CD1c-positive myeloid dendritic cell (primary cell): ENCODE measurements at regions not wholly inside any gene's neighbourhood (a gene's known extent, or its start where the extent isn't known, plus 50 kb on each side); places are given as distances from the start of the nearest gene placed in this dataset.
"Not testable (repeated sequence)": the region's sequence is repeated elsewhere in the genome, so short reads cannot be mapped to it uniquely, and the experiment has no call there.

ENCODE experiments used
- DNase-seq: peaks from one replicate; pipeline ENCODE4 v3.0.0-alpha.2; 2016; ENCODE audit errors: extremely low spot score

DNA sequence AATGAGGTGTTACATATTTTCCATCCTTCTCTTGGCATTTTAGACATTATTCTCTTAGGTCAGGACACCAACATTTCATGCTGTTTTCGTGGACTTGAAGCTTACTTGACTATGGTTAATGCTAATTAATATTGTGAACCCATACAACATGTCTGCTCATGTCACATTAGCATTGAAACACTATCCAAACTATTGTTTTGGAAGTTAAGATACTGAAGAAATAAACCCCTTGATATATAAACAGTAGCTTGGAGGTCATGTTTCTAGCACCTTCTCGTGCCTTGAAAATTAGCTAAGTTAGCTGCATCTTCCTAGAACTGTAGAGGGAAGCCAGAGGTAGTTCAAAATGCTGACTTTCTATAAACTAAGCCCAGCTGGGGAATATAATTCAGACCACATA, 288.8 kb downstream of the LTN1 start:
- DNase-seq, result no peak

DNA sequence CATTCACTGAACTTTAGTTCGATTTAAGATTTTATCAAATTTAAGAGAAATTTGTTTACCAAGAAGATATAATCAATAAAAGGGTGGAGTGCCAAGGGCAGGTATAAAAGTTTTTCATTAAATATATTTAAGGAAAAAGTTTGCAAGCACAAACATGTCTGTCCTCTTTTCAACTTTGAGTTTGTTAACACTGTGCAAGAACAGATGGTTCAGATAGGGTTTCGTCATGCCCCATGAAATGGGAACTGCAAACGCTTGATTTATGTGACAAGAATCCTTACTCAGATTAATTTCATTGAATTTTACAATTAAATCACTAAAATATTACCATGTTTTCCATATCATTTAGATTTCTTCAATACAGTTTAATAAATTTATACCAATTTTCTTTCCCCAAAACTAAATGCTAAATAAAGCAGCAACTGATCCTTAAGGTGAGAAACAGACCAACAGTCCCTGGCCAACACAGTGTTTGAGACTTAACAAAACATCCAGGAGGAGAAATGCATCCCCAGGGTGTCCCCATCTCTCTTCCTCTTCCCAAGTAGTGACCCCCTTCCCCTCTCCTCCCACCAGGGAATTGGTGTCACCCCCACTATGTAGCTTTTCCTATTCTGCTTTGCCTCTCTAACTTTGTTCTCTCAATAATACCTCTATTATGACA, 292.9 kb downstream of the LTN1 start:
- DNase-seq, result no peak

DNA sequence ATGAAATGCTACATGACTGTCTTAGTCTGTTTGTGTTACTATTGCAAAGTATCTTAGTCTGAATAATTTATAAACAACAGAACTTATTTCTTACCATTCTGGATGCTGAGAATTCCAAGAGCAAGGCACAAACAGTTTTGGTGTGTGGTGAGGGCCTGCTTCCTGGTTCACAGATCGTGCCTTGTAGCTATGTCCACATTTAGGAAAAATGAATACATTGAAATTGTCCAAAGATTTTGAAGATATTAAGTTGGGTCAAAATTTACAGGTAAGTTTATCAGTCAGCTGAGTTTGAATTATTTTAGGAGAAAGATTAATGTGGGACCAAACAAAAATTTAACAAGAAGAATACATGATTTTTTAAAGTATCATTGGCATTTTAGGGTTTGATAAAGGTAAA, 293.5 kb downstream of the LTN1 start:
- DNase-seq, result no peak

DNA sequence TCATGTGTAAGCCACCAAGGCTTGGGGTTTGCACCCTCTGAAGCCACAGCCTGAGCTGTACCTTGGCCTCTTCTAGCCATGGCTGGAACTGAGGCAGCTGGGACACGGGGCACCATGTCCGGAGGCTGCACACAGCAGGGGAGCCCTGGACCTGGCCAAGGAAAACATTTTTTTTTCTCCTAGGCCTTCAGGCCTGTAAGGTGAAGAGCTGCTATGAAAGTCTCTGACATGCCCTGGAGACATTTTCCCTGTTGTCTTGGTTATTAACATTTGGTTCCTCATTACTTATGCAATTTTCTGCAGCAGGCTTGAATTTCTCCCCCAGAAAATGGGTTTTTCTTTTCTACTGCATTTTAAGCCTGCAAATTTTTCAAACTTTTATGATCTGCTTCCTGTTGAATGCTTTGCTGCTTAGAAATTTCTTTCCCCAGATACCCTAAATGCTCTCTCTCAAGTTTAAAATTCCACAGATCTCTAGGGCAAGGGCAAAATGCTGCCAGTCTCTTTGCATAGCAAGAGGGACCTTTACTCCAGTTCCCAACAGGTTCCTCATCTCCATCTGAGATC, 295.8 kb downstream of the LTN1 start:
- no peak for DNase-seq

DNA sequence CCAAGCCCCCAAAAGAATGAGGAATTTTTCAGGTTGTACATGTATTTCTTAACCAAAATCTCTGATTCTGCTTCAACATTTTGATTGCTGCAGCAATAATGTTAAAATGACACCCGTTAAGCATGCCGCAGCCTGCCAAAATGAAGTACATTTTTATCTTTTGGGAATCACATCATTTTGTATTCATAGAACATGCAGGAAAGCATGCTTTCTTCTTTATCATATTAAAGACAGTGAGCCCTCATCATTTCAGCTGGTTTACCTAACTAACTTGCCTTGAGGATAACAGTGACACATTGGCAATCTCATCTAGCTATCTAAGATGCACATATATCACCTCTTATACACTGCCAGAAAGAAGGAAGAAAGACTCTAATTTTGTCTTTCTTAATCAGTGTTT, 299.2 kb downstream of the LTN1 start:
- no peak for DNase-seq

DNA sequence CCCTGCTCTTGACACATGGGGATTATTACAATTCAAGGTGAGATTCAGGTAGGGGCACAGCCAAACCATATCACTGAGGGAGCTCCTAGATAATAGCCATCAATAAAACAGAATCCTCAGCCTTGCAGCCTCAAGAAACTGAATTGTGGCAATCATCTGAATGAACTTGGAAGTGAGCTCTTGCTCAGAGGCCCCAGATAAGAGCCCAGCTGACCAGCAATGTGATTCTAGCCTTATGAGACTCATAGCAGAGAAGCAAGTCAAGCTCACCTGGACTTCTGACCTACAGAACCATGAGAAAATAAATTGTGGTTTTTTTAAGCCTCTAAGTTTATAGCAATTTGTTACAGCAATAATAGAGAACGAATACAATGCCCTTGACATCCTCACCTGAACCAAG, 302.5 kb downstream of the LTN1 start:
- DNase-seq, result no peak

DNA sequence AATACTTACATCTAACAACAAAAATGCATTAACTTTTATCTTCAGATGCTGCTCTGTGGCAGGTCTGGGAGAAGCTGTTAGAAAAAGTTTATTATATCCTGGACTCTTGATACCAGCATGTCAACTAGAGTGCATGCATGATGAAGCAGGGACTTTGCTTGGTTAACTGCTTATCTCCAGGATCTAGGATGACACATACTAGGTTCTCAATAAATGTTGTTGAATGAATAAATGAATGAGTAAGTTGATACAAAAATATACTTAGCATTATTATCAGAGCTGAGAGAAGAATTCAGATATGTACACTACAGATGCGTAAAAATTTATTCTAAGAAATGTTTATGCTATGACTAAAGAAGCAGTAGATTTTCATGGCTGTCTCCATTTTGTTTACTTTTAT, 304.3 kb downstream of the LTN1 start:
- DNase-seq, result no peak

DNA sequence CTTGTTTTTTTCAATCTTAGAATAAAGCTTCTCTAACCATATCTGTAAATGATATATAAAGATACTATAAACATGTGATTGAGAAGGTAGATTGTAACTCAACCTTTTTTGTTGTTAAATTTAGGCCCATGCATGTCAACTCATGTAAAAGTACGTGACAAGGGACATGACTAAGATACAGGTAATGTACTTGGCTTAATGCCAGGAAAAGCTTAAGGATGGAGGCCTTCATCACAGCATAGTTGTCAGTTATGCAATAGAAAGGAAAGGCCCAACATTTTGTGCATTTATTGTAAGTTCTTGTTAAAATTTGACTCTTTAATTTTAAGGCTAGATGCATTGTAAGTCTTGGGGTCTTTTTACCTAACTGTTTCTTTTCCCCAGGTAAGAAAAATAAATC, 305.1 kb downstream of the LTN1 start:
- no peak for DNase-seq

DNA sequence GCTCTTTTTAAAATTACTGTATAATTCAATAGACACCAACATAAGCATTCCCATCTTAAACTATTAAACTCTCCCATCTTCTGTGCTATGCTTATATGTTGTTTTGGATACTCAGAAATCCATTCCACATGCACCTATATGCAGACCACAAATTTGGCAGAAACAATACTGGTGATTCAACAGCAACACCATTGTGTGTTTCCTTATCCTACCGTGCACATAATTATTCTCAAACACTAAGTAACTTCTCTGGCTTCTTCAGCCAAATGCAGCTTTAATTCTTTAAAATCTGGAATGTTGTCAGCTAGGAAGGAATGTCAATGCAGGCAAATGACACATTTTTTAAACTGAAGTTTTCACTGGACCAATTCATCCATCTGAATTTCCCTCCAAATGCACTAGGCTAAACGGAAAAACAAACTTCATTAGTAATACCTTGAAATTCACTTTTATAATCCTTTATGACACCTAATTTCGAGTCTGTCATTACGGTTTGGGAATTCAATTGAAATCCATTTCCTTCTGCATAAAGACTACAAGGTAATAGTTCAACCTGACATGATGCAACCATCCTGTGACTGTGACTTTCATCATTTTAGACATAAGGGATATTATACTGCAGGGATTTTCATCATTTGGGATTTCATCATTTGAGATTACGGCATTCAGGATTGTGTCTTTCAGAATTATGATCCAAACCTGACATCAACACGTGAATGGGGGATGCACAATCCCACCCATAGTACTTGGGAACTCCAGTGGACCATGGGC, 308.5 kb downstream of the LTN1 start:
- no peak for DNase-seq

DNA sequence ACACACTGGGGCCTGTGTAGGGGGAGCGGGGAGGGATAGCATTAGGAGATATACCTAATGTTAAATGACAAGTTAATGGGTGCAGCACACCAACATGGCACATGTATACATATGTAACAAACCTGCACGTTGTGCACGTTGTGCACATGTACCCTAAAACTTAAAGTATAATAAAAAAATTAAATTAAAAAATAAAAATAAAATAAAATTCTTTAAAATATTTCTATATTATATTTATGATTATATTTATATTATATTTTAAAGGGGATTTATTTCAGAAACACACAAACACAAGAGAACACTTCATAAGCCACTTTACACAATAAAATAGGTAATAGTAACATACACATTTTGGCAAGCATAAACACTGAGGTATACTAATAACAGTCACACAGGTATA, 309.8 kb downstream of the LTN1 start:
- not testable (repeated sequence) for DNase-seq

DNA sequence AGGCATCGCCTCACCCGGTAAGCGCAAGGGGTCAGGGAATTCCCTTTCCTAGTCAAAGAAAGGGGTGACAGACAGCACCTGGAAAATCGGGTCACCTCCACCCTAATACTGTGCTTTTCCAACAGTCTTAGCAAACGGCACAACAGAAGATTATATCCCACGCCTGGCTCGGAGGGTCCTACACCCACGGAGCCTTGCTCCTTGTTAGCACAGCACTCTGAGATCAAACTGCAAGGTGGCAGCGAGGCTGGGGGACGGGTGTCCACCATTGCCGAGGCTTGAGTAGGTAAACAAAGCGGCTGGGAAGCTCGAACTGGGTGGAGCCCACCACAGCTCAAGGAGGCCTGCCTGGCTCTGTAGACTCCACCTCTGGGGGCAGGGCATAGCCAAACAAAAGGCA, 315.6 kb downstream of the LTN1 start:
- not testable (repeated sequence) for DNase-seq

DNA sequence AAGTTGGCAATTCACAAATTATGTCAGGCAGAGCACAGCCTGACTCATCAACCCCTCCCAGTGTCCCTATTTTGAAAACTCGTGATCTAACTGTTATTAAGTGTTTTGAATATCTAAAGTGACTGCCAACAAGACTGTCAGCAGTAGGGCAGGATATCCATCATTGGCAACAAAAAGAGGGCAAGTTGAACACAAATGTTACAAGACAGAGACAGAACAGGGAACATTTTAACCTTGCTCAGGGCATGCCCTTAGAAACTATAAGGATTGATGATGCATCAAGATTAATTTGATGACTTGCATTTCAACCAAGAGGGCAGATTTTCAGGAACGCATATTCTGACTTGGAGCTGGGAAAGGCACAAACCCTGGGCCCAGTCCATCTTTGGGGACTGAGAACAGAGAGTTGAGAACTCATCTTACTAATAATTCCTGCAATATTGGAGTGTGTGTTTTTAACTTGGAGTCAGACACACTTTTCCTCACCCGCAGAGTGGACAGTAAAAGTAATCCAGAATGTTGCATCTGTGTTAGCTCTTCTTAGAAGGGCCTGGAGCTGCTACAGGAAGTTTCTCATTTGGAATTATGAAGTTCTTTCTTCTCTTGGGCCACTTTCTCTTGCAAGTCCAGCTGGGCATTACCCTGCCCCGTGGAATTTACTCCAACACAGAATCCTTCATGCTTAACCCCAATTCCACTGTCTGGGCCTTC, 317.2 kb downstream of the LTN1 start:
- DNase-seq, result no peak

DNA sequence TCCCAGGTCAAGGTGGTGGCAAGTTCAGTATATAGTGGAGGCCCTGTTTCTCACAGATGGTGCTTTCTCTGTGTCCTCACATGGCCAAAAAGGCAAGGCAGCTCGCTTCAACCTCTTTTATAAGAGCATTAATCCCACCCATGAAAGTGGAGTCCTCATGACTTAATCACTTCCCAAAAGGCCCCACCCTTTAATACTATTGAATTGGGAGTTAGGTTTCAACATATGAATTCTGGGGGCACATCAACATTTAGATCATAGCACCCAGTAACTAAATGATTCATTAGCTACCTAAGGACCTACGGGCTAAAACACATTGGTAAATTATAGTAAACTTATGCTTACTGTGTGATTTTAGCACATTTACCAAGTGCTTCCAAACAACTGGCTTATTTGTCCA, 317.9 kb downstream of the LTN1 start:
- no peak for DNase-seq

DNA sequence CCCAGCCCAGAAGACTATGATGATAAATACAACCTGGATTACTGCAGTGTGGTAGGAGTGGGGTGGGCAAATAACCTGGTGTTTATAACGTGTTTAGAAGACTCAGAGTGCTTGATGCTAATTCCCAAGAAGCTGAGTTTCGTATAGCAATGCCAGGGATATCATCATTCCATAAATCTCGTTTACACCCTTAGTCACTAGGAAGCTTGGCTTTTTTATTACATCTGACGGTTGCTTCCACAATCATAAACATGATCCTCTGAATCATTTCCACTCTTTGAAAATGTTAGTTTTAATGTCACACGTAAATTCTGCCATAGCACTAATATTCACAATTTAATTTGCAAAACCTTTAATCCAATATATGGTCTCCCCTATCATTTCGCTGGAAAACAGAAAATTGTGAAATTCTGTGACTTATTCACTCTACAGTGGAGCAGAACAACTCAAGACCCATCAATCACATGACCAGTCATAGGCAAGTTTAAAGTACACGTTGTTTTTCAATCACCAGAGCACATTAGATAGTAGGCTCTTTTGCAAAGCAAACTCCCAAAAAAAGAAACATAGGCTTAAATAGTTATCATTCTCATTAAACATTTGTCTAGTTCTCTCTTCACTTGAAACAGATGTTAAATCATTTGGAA, 321.0 kb downstream of the LTN1 start:
- no peak for DNase-seq

DNA sequence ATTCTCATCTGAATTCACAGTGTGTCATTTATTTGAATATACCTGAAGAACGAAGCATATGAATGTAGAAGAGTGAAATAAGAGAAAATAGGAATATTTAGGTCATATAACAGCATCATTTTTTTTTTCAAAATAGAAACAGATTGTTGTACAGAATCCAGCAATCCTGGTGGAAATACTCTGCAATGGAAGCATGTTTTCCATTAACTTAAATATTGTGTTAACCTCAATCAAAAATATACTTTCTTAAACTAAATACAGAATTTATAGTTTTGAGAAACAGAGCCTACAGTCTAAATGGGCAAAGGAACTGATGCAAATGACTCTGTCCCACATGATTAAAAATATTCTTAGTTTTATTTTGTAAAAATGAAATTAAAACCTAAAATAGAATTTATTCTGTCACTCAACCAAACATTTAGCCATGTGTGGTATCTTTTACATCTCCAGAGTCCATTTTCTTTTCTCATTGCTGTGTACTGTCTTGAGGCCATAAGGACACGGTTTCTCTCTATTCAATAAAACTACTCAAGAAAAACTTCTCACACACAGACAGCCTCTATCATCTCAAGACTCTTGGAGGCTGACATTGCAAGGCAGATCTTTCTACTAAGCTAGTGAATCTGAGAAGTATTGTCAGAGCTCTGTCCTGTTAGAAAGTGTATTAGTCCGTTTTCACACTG, 322.6 kb downstream of the LTN1 start:
- no peak for DNase-seq

DNA sequence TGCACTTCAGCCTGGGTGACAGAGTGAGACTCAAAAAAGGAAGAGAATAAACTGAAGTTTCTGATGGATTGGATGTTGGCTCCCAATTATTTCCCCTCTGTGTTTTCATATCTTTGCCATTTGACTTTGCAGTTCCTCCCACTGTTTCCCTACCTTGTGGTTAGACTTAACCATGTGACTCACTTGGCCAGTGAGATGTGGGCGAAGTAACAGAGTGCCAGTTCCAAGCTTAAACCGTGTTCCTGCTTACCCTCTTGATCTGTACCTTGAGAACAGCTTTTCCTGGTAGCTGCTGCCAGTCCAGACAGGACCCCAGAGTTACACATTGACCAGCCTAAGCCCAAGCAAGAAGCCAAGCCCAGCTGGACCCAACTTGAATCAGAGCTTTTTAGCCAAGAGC, 323.4 kb downstream of the LTN1 start:
- no peak for DNase-seq

DNA sequence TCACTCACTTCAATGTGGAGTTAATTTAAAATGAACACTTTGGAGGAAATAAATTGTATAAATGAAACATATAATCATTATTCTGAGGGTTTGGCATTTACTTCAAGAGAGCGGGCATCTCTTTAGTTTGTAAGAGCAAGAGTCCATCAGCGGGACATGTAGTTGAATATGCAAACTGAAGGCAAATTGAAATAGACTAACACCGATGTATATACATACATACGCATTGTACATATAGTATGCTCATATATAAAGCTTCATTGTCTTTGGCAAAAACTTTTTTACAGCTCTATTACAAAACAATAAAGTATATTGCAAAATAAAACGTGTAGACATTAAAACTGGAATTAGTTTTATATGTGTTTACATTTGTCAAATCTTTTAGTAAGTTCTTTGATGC, 328.9 kb downstream of the LTN1 start:
- no peak for DNase-seq

DNA sequence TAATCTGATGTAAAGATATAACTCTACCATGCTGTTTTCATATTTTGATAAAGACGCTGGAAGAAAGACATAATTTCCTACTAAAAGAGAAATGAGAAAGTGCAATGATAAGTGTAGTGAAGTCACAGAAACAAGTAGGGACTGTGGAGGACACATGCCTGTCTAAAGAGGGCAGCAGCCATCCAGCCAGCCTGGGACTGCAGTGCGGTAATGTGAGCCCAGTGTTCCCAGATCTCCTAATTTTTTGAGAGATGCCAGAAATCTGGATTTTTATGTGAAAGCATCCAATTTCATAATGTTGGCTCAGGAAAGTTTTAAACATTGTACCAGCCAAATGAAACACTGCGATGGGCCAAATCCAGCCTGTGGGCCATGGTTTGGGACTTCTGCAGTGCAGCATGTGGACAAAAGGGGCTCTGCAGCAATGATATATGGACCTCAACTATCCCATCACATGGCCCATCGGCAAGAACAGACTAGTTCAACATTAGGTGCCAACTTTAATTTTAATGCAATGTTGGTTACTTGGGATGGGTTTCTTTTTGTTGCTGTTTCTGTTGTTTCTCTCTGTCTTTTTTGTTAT, 329.5 kb downstream of the LTN1 start:
- no peak for DNase-seq

DNA sequence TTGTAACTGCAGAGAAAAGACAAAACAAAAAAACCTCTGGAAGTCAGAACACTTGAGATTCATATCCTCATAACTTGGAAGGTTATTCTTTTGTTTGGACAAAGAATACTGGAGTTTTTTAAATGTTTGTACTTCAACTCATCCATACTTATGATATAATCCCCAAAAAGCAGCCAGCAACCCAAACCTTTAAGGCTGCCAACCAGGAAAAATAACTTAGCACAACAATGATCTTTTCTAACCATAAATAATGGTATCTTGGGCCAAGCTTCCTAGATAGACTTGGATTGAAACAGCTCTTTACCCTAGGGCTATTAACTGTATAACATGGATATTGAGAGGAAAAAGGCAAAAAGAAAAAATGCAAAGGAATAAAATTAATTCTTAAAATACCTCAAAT, 335.1 kb downstream of the LTN1 start:
- DNase-seq, result no peak

DNA sequence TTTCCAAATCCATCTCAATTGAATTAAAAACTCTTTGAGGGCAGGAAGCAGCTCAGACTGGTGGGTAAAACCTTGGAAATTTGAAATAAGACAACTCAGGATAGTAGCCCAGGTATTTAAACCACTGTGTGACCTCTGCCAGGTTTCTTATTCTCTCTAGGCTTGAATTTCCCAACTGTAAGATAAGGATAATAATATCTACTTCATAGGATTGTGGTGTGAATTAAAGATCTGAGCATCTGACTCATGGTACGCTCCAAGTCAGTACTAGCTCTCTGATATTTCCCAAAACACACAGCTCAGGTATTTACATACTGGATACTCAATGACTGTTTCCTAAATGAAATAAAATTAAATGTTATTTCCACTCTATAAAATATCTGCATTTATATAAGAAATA, 337.2 kb downstream of the LTN1 start:
- DNase-seq, result no peak

DNA sequence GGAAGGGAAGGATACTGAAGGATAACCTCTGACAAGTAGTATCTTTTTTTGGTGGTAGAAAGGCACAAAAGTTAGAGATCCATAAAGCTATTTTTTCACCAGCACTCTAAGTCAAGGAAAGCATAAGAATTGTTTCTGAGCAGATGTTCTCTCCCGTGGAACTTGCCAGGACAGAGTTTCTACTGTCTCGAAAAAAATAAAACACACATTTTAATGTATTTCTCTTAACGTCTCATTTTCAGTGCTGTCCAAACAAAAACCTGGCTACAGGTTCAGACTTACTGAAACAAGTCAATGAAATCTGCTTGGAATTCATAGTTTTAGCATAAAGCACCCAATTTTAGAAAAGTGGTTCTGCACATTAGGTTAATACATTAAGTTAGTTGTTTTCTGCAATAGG, 338.3 kb downstream of the LTN1 start:
- DNase-seq, result no peak
